Neural progenitor cell (in vitro differentiated cells): ENCODE measurements at regions not wholly inside any gene's neighbourhood (a gene's known extent, or its start where the extent isn't known, plus 50 kb on each side); places are given as distances from the start of the nearest gene placed in this dataset.

Experiments
- CTCF ChIP-seq: fragments of 200-600 bp; sonication (generic); IDR thresholded peaks from 2 replicates; pipeline ENCODE4 v1.5.1; 2017; ENCODE audit warnings: antibody characterized with exemption, mild to moderate bottlenecking
- EZH2 ChIP-seq: fragments of 200-600 bp; sonication (generic); IDR thresholded peaks from 2 replicates; pipeline ENCODE4 v1.6.1; 2017; ENCODE audit warnings: antibody characterized with exemption, mild to moderate bottlenecking, moderate library complexity
- EZH2phosphoT487 ChIP-seq: fragments of 200-600 bp; sonication (generic); IDR thresholded peaks from 2 replicates; pipeline ENCODE4 v1.6.1; 2017; ENCODE audit warnings: antibody characterized with exemption

- no peak for TF ChIP-seq EZH2
- TF ChIP-seq CTCF: no peak
- no peak for TF ChIP-seq EZH2phosphoT487
Measured at GRCh38 chr1:222420633-222421032, 127.3 kb downstream of the HHIPL2 start.
